OCI-M1 (cell line): ENCODE measurements at regions not wholly inside any gene's neighbourhood (a gene's known extent, or its start where the extent isn't known, plus 50 kb on each side); places are given as distances from the start of the nearest gene placed in this dataset.
"Not testable (repeated sequence)": the region's sequence is repeated elsewhere in the genome, so short reads cannot be mapped to it uniquely, and the experiment has no call there.

ENCODE experiments used
- DNase-seq: peaks from one replicate; lab custom pipeline; 2025; lab: John Stamatoyannopoulos, UW

DNA sequence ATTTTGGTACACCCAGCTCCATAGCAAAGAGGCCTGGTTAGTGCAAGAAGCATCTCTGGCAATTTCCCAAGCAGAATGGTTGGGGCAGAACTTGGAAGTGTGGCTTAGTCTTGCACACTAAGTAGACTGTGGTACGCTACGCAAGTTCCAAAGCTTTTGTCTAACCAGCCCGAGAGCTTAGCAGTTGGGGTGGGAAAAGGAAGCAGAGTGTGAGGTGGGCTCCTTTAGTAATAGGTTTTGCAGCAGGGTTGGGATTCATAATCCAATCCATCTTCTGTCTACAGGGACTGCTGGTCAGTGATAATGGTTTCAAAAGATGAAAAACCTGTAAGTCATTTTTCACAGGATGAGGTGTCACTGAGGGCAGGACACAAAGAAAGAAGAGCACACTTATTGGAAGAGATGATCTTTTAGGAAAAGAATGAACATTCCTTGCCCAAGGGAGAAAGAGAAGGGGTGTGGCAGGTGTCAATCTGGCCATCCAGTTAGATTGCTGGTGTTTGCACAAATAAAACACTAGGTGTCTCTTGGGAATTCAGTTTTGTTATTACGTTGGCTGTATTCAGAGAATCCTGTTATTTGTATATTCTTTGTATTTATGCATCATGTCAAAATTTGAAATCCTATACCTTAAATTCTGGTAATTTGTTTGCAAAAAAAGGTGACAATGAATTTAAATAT is 244.3 kb downstream of the GPAT3 start:
- no peak for DNase-seq

DNA sequence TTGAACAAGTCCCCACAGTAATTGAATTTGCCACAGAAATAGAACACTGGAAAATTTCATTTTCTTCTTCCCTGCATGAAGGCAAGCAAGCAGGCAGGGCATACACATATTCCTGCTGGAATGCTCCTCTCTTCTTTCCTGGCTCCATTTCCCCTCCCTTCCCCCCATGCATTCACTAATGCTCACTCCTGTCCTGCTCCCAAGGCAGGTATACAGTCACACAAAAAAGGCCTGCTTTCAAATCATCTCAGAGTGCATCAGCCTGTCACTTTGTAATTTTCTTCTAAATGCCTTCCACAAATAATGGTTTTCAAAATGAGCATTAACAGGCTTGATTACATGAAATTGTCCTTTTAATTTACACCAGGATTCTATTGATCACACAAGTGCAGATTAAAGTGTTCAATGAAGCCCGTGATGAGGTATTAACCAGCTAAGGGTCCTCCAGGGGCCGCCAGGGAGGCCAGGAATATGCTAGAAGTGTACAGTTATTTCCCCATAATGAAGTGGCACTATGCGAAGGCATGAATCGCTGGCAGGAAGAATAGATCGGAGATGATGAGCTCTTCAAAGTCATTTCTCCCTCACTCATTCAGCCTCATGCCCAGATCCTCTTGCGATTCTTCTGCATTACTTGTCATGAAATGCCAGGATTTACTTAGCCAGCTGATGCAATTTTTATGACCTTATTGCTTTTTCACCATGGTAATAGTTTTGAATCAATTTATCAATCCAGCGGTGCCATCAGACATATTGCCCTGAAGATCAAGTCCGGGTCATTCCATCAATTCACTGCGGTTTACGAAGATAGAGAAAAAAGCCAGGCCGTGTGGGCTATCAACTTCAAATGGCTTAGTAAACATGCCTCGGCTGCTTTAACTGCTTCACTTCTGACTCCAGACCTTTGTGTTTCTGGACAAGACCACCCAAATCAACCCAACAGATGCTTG is 243.5 kb downstream of the GPAT3 start:
- no peak for DNase-seq

DNA sequence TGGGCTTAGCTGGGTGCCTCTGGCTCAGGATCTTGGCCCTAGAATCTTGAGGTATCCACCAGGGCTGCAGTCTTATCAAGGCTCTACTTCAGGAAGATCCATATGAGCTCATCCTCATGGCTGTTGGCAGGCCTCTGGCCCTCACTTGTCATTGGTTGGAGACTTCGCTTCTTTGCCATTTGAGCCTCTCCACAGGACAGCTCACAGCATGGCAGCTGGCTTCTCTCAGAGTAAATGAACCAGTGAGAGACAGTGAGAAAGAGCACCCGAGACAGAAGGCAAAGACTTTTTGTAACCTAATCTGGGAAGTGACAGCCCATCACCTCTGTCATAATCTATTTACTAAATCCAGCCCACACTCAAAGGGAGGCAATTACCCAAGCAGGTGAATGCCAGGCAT is 236.8 kb downstream of the GPAT3 start:
- no peak for DNase-seq

GRCh38 chr4:83771113-83771705 is 235.3 kb downstream of the GPAT3 start:
- DNase-seq, result peak; percentile 70

DNA sequence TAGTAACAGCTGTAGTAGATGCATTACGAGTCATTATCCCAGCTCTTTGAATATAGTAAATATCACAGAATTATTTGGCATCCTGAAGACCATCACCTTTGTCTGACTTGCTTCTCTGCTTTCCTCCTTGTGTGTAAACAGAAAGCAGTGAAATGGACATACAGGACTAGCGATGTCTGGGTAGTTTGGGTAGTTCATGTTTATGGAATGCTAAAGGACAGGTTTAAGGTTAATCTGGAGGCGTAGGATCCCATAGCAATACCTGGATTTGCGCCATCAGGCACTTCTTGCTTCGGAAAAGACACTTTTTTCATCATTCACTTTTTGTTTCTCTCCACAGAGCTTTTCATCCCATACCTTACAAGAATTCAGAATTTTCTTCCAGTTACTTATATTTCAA is 232.2 kb downstream of the GPAT3 start:
- no peak for DNase-seq

GRCh38 chr4:83767067-83767466 is 231.2 kb downstream of the GPAT3 start:
- no peak for DNase-seq

DNA sequence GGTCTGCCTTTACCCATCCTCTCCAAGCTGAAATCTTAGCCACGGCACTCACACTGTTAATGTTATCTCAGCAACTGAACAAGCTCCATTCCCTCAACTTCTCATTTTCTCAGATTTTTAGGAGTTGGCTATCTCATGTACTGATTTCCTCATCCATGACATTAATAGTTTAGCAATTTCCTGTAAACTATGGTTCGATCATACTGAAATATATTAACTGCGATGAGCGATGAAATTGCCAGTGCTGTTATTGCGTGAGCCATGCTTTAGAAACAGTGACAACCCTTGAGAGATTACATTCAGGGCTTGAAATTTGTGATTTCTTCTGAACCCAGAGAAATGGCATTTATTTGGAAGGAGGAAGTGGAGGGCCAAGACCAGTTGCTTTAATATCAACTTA is 223.7 kb downstream of the GPAT3 start:
- DNase-seq, result no peak

GRCh38 chr4:83758285-83758684 is 222.4 kb downstream of the GPAT3 start:
- DNase-seq, result peak; percentile 41

GRCh38 chr4:83757121-83757621 is 221.3 kb downstream of the GPAT3 start:
- DNase-seq, result peak; percentile 92

GRCh38 chr4:83753260-83753659 is 217.4 kb downstream of the GPAT3 start:
- no peak for DNase-seq

DNA sequence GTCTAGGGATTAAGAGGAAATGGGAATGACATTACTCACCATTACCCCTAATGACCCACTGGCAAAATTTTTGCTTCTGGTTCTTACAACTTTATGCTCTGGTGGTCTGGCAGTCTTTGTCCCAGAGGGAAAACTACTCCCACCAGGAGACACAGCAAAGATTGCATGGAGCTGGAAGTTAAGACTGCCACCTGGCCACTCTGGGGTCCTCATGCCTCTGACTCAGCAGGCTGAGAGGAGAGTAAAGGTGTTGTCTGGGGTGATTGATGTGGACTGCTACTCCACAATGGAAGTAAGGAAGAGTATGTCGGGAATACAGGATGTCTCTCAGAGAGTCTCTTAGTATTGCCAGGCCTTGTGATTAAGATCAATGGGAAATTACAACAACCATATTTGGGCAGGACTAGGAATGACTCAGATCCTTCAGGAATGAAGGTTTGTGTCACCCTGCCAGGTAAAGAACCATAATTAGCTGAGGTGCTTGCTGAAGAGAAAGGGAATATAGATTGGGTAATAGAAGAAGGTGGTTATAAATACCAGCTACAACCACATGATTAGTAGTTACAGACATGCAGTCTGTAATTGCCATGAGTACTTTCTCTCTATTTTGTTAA is 215.5 kb downstream of the GPAT3 start:
- DNase-seq, result no peak

DNA sequence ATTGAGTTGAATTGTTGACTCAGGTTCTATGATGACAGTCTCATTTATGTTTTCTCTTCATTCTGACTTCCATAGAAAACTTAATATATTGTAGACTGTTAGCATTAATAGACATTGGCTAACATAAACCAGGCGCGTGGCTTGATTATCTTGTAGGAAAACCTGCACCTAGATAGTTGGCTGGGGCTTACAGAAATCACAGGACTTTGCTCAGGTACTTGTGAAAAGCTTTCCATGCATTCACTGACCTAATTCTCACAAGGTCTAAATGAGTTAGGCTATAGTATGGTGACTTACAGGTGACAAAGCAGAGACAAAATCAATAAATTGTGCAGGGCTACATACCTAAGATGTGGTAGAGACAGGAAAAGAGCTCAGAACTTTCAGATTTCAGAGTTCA is 212.8 kb downstream of the GPAT3 start:
- DNase-seq, result no peak

DNA sequence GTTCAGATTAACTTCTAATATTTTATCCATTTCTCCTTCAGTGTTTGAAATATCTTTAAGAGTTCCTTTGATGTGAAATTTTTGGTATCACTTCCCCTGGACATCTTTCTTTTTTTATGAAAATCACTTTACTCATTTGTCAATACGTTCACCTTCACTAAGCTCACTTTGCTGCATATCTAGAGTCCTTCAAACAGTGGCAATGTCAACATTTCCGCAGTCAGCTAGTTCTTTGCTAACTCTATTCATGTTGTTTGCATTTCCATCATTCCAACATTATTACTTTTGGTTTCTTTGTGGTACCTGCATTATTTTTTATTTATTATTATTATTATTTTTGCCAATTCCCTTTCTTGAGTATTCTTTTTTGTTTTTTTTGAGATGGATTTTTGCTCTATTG is 203.0 kb downstream of the GPAT3 start:
- no peak for DNase-seq

DNA sequence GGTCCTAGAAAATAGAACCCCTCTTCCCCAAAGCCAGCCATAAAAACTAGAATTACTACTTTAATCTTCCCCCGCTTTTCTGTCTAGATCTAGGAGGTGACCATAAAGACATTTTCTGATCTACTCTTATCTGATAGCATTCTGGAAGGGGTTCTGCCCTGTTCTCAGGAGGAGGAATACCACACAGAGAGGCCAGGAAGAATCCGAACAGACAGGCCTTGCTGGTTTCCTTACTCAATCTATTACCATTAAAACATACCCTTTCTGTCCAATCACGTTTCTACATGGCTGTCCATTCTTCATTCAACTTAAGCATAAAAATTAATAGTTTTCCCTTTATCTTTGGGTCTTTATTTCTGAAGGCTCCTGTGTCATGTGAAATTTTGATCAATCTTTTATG is 198.7 kb downstream of the GPAT3 start:
- no peak for DNase-seq

GRCh38 chr4:83732114-83732635 is 196.3 kb downstream of the GPAT3 start:
- no peak for DNase-seq

DNA sequence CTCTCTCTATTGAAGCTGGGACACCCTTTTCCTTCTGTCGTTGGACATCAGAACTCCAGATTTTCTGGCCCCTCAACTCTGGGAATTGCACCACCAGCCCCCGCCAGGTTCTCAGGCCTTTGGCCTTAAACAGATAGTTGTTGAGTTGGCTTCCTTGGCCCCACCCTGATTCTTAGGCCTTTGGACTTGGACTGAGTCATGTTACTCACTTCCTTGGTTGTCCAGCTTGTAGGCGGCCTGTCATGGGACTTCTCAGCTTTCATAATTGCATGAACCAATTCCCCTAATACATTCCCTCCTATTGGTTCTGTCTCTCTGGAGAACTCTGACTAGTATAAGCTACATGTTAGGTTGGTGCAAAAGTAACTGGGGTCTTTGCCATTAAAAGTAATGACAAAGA is 195.7 kb downstream of the GPAT3 start:
- no peak for DNase-seq

DNA sequence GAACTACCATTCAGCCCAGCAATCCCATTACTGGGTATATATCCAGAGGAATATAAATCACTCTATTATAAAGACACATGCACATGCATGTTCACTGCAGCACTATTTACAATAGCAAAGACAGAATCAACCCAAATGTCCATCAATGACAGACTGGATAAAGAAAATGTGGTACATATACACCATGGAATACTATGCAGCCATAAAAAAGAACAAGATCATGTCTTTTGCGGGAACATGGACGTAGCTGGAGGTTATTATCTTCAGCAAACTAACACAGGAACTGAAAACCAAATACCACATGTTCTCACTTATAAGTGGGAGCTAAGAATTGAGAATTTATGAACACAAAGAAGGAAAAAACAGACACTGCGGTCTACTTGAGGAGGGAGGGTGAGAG is 195.1 kb downstream of the GPAT3 start:
- DNase-seq, result not testable (repeated sequence)

DNA sequence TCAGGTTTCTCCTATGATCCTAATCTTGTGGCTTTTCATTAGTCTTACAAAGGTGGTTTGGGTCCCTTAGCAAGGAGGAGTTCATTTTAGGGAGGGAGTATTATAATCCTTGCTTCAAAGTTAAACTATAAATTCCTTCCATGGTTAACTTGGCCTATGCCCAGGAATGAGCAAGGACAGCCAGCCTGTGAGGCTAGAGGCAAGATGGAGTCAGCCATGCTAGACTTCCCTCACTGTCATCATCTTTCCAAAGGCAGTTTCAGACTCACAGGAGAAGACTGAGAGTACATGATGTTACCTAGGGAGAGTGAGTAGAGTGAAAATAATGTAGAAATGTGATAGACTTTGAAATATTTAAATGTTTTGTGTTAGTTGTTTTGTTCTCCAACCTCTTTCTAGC is 192.3 kb downstream of the GPAT3 start:
- no peak for DNase-seq

DNA sequence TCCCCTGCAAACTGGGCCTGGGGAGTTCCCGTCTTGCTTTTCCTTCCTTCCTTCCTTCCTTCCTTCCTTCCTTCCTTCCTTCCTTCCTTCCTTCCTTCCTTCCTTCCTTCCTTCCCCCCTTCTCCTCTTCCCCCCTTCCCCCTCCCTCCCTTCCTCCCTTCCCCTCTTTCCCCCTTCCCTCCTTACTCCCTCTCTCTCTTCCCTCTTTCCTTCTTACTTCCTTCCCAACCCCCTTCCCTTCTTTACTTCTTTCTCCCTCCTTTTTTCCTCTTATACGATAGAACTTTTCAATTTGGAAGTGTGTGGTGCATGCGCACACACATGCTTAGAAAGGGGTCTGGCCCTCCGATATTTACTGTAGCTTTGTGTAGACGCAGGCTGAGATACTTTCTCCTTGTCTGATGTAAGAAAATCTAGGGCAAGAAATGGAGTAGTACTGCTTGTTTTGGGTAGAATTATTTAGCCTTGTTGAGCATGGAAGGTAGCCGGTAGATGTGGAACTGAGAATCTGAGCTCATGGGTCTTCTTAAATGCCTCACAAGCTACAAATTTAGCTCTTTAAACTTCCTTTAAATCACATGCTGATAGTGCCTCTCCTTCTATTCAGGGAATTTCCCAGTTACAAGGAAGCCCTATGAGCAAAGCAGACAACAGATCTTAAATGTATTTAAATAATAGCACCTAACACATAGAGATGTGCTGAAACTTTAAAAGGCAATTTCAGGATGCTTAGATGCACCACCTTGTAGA is 189.6 kb downstream of the GPAT3 start:
- DNase-seq, result no peak

- DNase-seq, result no peak
Measured at GRCh38 chr4:83724485-83725335, 188.8 kb downstream of the GPAT3 start.
